ENCODE measurements at regions not wholly inside any gene's neighbourhood (a gene's known extent, or its start where the extent isn't known, plus 50 kb on each side); places are given as distances from the start of the nearest gene placed in this dataset.

GRCh38 chr16:54627616-54628015, 303.0 kb upstream of the IRX5 start:
- H3K4me3 ChIP-seq (ENCODE audit: low read depth, low read length), result no peak overlapping the region
- TF ChIP-seq, protein P1, sequence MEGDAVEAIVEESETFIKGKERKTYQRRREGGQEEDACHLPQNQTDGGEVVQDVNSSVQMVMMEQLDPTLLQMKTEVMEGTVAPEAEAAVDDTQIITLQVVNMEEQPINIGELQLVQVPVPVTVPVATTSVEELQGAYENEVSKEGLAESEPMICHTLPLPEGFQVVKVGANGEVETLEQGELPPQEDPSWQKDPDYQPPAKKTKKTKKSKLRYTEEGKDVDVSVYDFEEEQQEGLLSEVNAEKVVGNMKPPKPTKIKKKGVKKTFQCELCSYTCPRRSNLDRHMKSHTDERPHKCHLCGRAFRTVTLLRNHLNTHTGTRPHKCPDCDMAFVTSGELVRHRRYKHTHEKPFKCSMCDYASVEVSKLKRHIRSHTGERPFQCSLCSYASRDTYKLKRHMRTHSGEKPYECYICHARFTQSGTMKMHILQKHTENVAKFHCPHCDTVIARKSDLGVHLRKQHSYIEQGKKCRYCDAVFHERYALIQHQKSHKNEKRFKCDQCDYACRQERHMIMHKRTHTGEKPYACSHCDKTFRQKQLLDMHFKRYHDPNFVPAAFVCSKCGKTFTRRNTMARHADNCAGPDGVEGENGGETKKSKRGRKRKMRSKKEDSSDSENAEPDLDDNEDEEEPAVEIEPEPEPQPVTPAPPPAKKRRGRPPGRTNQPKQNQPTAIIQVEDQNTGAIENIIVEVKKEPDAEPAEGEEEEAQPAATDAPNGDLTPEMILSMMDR (IDR thresholded peaks at IDR 0.05; ENCODE audit: low read depth, low read length), result no peak

DNA sequence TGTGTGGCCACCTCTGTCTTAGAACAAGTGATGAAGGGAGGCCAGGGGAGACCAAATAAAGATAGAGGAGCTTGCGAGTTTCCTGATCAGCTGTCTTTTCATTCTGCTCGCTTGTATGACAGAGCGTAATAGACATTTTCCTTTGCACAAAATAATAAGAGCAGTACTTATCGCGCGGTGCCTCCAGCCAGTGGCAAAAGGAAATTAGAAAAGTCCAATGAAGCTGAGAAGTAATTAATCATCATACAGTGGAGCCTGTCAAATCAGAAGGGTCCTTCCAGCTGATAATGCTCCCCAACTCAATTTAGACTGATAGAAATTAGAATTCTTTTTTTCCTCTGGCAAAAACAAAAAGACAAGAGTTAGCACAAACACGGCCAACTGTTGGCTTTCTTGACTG, 307.0 kb upstream of the IRX5 start:
- TF ChIP-seq, protein P1 (IDR thresholded peaks at IDR 0.05; ENCODE audit: low read depth, low read length), result no peak
- no peak overlapping the region for H3K4me3 ChIP-seq (ENCODE audit: low read depth, low read length)

GRCh38 chr16:54620197-54620596, 310.5 kb upstream of the IRX5 start:
- no peak overlapping the region for H3K4me3 ChIP-seq (ENCODE audit: low read depth, low read length)
- TF ChIP-seq, protein P1 (IDR thresholded peaks at IDR 0.05; ENCODE audit: low read depth, low read length), result no peak

DNA sequence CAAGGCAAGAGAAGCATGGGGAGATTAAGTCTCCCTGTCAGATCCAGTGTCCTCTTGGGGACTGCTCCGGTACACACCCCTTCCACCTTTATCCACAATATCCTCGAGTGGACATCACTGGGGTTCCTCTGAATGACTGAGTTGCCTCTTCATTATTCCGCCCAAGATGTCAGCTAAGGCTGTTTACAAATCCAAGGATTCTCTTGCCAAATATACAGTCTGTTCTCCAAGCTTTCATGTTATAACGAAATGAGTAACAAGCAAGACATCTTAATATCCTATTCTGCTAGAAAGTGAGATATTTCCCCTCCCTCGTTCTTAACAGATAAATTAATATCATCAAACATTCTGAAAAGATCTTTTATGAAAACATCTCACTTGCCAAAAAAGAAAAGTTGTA, 314.1 kb upstream of the IRX5 start:
- H3K4me3 ChIP-seq (ENCODE audit: low read depth, low read length), result no peak overlapping the region
- TF ChIP-seq, protein P1 (IDR thresholded peaks at IDR 0.05; ENCODE audit: low read depth, low read length), result no peak

- TF ChIP-seq, protein P1 (IDR thresholded peaks at IDR 0.05; ENCODE audit: low read depth, low read length), result no peak
- no peak overlapping the region for H3K4me3 ChIP-seq (ENCODE audit: low read depth, low read length)
Measured at GRCh38 chr16:54605536-54606066, 319.0 kb upstream of the IRX3 start.

GRCh38 chr16:54602666-54603065, 316.1 kb upstream of the IRX3 start:
- TF ChIP-seq, protein P1 (IDR thresholded peaks at IDR 0.05; ENCODE audit: low read depth, low read length), result no peak
- no peak overlapping the region for H3K4me3 ChIP-seq (ENCODE audit: low read depth, low read length)

GRCh38 chr16:54597222-54597621, 310.6 kb upstream of the IRX3 start:
- TF ChIP-seq, protein P1 (IDR thresholded peaks at IDR 0.05; ENCODE audit: low read depth, low read length), result no peak

More at GRCh38 chr16:54597222-54597621, 310.6 kb upstream of the IRX3 start:
- H3K4me3 ChIP-seq (ENCODE audit: low read depth, low read length), result no peak overlapping the region

All from WI38 (cell line).